DMS153 (cell line): ENCODE measurements at regions not wholly inside any gene's neighbourhood (a gene's known extent, or its start where the extent isn't known, plus 50 kb on each side); places are given as distances from the start of the nearest gene placed in this dataset.

Experiments used
- DNase-seq: peaks from one replicate; lab custom pipeline; 2025; lab: John Stamatoyannopoulos, UW

GRCh38 chr15:39313881-39314280, 267.0 kb upstream of the THBS1 start:
- no peak for DNase-seq

GRCh38 chr15:39315206-39315850, 265.6 kb upstream of the THBS1 start:
- DNase-seq, result no peak

- DNase-seq, result no peak
Measured at GRCh38 chr15:39317225-39317624, 263.7 kb upstream of the THBS1 start.

GRCh38 chr15:39318231-39318630, 262.6 kb upstream of the THBS1 start:
- DNase-seq, result no peak

- DNase-seq, result no peak
Measured at GRCh38 chr15:39320355-39320754, 260.5 kb upstream of the THBS1 start.

GRCh38 chr15:39320886-39321285, 260.0 kb upstream of the THBS1 start:
- no peak for DNase-seq

- no peak for DNase-seq
Measured at GRCh38 chr15:39321977-39322376, 258.9 kb upstream of the THBS1 start.

GRCh38 chr15:39323157-39323556, 257.7 kb upstream of the THBS1 start:
- no peak for DNase-seq

- no peak for DNase-seq
Measured at GRCh38 chr15:39323706-39324105, 257.2 kb upstream of the THBS1 start.

- no peak for DNase-seq
Measured at GRCh38 chr15:39326306-39326975, 254.4 kb upstream of the THBS1 start.

- DNase-seq, result no peak
Measured at GRCh38 chr15:39327005-39327730, 253.7 kb upstream of the THBS1 start.

- DNase-seq, result no peak
Measured at GRCh38 chr15:39330061-39330460, 250.8 kb upstream of the THBS1 start.

- DNase-seq, result no peak
Measured at GRCh38 chr15:39331584-39331983, 249.3 kb upstream of the THBS1 start.

GRCh38 chr15:39332846-39333245, 248.0 kb upstream of the THBS1 start:
- DNase-seq, result no peak

- no peak for DNase-seq
Measured at GRCh38 chr15:39333393-39333792, 247.5 kb upstream of the THBS1 start.

- no peak for DNase-seq
Measured at GRCh38 chr15:39333896-39334295, 247.0 kb upstream of the THBS1 start.

- DNase-seq, result no peak
Measured at GRCh38 chr15:39336926-39337325, 244.0 kb upstream of the THBS1 start.

GRCh38 chr15:39338251-39338650, 242.6 kb upstream of the THBS1 start:
- no peak for DNase-seq

GRCh38 chr15:39340903-39341645, 239.8 kb upstream of the THBS1 start:
- no peak for DNase-seq

GRCh38 chr15:39344662-39345141, 236.2 kb upstream of the THBS1 start:
- DNase-seq, result peak; percentile 16

GRCh38 chr15:39345176-39345575, 235.7 kb upstream of the THBS1 start:
- DNase-seq, result no peak

GRCh38 chr15:39347453-39347852, 233.4 kb upstream of the THBS1 start:
- no peak for DNase-seq
